HEK293 (cell line): ENCODE measurements at regions not wholly inside any gene's neighbourhood (a gene's known extent, or its start where the extent isn't known, plus 50 kb on each side); places are given as distances from the start of the nearest gene placed in this dataset.

Experiments used
- CTCF ChIA-PET: fragments of 350-600 bp; formaldehyde crosslinking; extraction: SDS; loops from one replicate; lab custom pipeline; 2021; ENCODE audit warnings: antibody characterized with exemption; lab: Yijun Ruan, JAX
- POLR2A ChIA-PET: fragments of 300-600 bp; formaldehyde crosslinking; extraction: SDS; loops from one replicate; lab custom pipeline; 2020; ENCODE audit warnings: antibody characterized with exemption, inconsistent platforms; lab: Yijun Ruan, JAX
- H3K27ac ChIP-seq: fragments of 200-500 bp; sonication (Bioruptor generic); 2 replicates; pipeline ENCODE4 v1.5.1; 2014; ENCODE audit warnings: low read depth, low read length, control low read depth, inconsistent platforms; ENCODE audit errors: extremely low read depth
- H3K36me3 ChIP-seq, 2 experiments: fragments of 200-500 bp in 1 of 2; sonication (Bioruptor generic) in 1 of 2; 1 replicate in 1 of 2; 2 replicates in 1 of 2; pipeline ENCODE4 v1.5.1; 2014 to 2017; ENCODE audit warnings: inconsistent platforms in 2 of 2, low read length in 2 of 2; ENCODE audit not compliant: control insufficient read depth in 2 of 2, insufficient read depth in 1 of 2
- H3K4me1 ChIP-seq: fragments of 200-500 bp; sonication (Bioruptor generic); 2 replicates; pipeline ENCODE4 v1.5.1; 2014; ENCODE audit warnings: mild to moderate bottlenecking, low read length, inconsistent platforms; ENCODE audit not compliant: control insufficient read depth, insufficient read depth
- H3K4me3 ChIP-seq: 2 replicates; pipeline ENCODE4 v1.5.1; 2011; ENCODE audit warnings: low read depth, mild to moderate bottlenecking, control low read depth, low read length, moderate library complexity
- H3K9me3 ChIP-seq: fragments of 200-500 bp; sonication (Bioruptor generic); 2 replicates; pipeline ENCODE4 v1.5.1; 2014; ENCODE audit warnings: low read depth, low read length, inconsistent platforms; ENCODE audit not compliant: control insufficient read depth, insufficient read depth
- AEBP2 ChIP-seq: fragments of 450-650 bp; formaldehyde crosslinking; IDR thresholded peaks from 2 replicates; pipeline ENCODE4 v1.5.1; 2016; ENCODE audit warnings: missing biosample characterization, missing genetic modification characterization, borderline replicate concordance
- GLIS2 ChIP-seq: fragments of 450-650 bp; formaldehyde crosslinking; IDR thresholded peaks from 2 replicates; pipeline ENCODE4 v1.5.1; 2016; ENCODE audit warnings: missing biosample characterization, missing genetic modification characterization
- KLF16 ChIP-seq: fragments of 450-650 bp; formaldehyde crosslinking; IDR thresholded peaks from 2 replicates; pipeline ENCODE4 v1.5.1; 2017; ENCODE audit warnings: missing biosample characterization, missing genetic modification characterization
- SCRT1 ChIP-seq: fragments of 450-650 bp; formaldehyde crosslinking; IDR thresholded peaks from 2 replicates; pipeline ENCODE4 v1.5.1; 2016; ENCODE audit warnings: missing biosample characterization, missing genetic modification characterization, borderline replicate concordance
- ZBTB11 ChIP-seq: fragments of 450-650 bp; formaldehyde crosslinking; conservative IDR thresholded peaks from 2 replicates; pipeline ENCODE4 v1.5.1; 2016; ENCODE audit warnings: low read depth, missing biosample characterization, missing genetic modification characterization
- ZBTB44 ChIP-seq: fragments of 450-650 bp; IDR thresholded peaks from 2 replicates; pipeline ENCODE4 v1.5.1; 2018; ENCODE audit warnings: missing biosample characterization, mild to moderate bottlenecking, missing genetic modification characterization
- ZBTB48 ChIP-seq: fragments of 450-650 bp; formaldehyde crosslinking; IDR thresholded peaks from 2 replicates; pipeline ENCODE4 v1.5.1; 2016; ENCODE audit warnings: missing biosample characterization, missing genetic modification characterization
- ZBTB7A ChIP-seq: fragments of 450-650 bp; formaldehyde crosslinking; IDR thresholded peaks from 2 replicates; pipeline ENCODE4 v1.5.1; 2016; ENCODE audit warnings: low read depth, missing biosample characterization, missing genetic modification characterization
- ZEB2 ChIP-seq: fragments of 450-650 bp; formaldehyde crosslinking; IDR thresholded peaks from 2 replicates; pipeline ENCODE4 v1.5.1; 2016; ENCODE audit warnings: missing biosample characterization, missing genetic modification characterization
- ZFP3 ChIP-seq: fragments of 450-650 bp; formaldehyde crosslinking; IDR thresholded peaks from 2 replicates; pipeline ENCODE4 v1.5.1; 2016; ENCODE audit warnings: low read depth, missing biosample characterization, missing genetic modification characterization
- ZIC2 ChIP-seq: fragments of 450-650 bp; formaldehyde crosslinking; IDR thresholded peaks from 2 replicates; pipeline ENCODE4 v1.5.1; 2016; ENCODE audit warnings: missing biosample characterization, missing genetic modification characterization
- ZNF404 ChIP-seq: fragments of 450-650 bp; formaldehyde crosslinking; IDR thresholded peaks from 2 replicates; pipeline ENCODE4 v1.5.1; 2017; ENCODE audit warnings: missing biosample characterization, missing genetic modification characterization
- ZNF433 ChIP-seq: fragments of 450-650 bp; formaldehyde crosslinking; IDR thresholded peaks from 2 replicates; pipeline ENCODE4 v1.5.1; 2016; ENCODE audit warnings: missing biosample characterization, missing genetic modification characterization, low read depth
- ZNF449 ChIP-seq: fragments of 450-650 bp; formaldehyde crosslinking; IDR thresholded peaks from 2 replicates; pipeline ENCODE4 v1.5.1; 2017; ENCODE audit warnings: missing biosample characterization, mild to moderate bottlenecking, missing genetic modification characterization, moderate library complexity
- ZNF473 ChIP-seq: fragments of 450-650 bp; formaldehyde crosslinking; IDR thresholded peaks from 2 replicates; pipeline ENCODE4 v1.5.1; 2017; ENCODE audit warnings: missing biosample characterization, missing genetic modification characterization
- ZNF580 ChIP-seq: fragments of 450-650 bp; formaldehyde crosslinking; IDR thresholded peaks from 2 replicates; pipeline ENCODE4 v1.5.1; 2016; ENCODE audit warnings: missing biosample characterization, missing genetic modification characterization
- ZNF610 ChIP-seq: fragments of 450-650 bp; formaldehyde crosslinking; IDR thresholded peaks from 2 replicates; pipeline ENCODE4 v1.5.1; 2016; ENCODE audit warnings: missing biosample characterization, missing genetic modification characterization, borderline replicate concordance
- ZNF704 ChIP-seq: fragments of 450-650 bp; formaldehyde crosslinking; IDR thresholded peaks from 2 replicates; pipeline ENCODE4 v1.5.1; 2016; ENCODE audit warnings: missing biosample characterization, missing genetic modification characterization
- ZNF837 ChIP-seq: fragments of 450-650 bp; formaldehyde crosslinking; IDR thresholded peaks from 2 replicates; pipeline ENCODE4 v1.5.1; 2016; ENCODE audit warnings: missing biosample characterization, missing genetic modification characterization
- ZXDB ChIP-seq: fragments of 450-650 bp; formaldehyde crosslinking; IDR thresholded peaks from 2 replicates; pipeline ENCODE4 v1.5.1; 2016; ENCODE audit warnings: missing biosample characterization, missing genetic modification characterization

- TF ChIP-seq ZNF704 (no peak), ZNF837 (tag by site-specific recombination) (no peak), ZIC2 (tag by site-specific recombination) (no peak), ZNF449 (tag by site-specific recombination) (no peak)
Observed at GRCh38 chr5:54678737-54679136, 161.2 kb downstream of the SNX18 start (continued).

GRCh38 chr5:54676481-54677340, 159.2 kb downstream of the SNX18 start:
- no peaks in the 10 kb centered on the region for H3K4me1 ChIP-seq
- no peaks in the 10 kb centered on the region for H3K9me3 ChIP-seq
- H3K36me3 ChIP-seq: no peaks in the 10 kb centered on the region

More at GRCh38 chr5:54676481-54677340, 159.2 kb downstream of the SNX18 start:
- no peak overlapping the region for H3K27ac ChIP-seq
- ChIA-PET CTCF (no interaction called here), POLR2A (no interaction called here)
- no peak overlapping the region for H3K4me3 ChIP-seq
- TF ChIP-seq ZNF433 (no peak), ZXDB (no peak), ZNF580 (tag by site-specific recombination) (no peak), ZNF473 (tag by site-specific recombination) (no peak), ZNF404 (tag by site-specific recombination) (no peak), GLIS2 (tag by site-specific recombination) (no peak), SCRT1 (tag by site-specific recombination) (no peak), ZBTB48 (tag by site-specific recombination) (no peak), KLF16 (no peak), ZNF610 (no peak), ZBTB7A (tag by site-specific recombination) (no peak), ZFP3 (tag by site-specific recombination) (no peak), ZBTB44 (tag by site-specific recombination) (no peak), AEBP2 (tag by site-specific recombination) (no peak), ZEB2 (no peak), ZBTB11 (tag by site-specific recombination) (no peak)
